K562 (cell line): ENCODE measurements at regions not wholly inside any gene's neighbourhood (a gene's known extent, or its start where the extent isn't known, plus 50 kb on each side); places are given as distances from the start of the nearest gene placed in this dataset.

Experiments
- ATAC-seq: fragments of 200-7000 bp; cut with Tn5 transposase; 3 replicates; pipeline ENCODE4 v1.9.1; 2020; ENCODE audit warnings: moderate library complexity
- BruUV-seq: library from RNA; stranded (reverse); fragments of 400-500 nt; replicated peaks from 2 replicates; lab custom pipeline; 2021; lab: Mats Ljungman, UMichigan
- CTCF ChIA-PET: fragments of 300-600 bp; formaldehyde crosslinking; extraction: SDS; loops from one replicate; lab custom pipeline; 2021; ENCODE audit warnings: low intra/inter-chr PET ratio; lab: Yijun Ruan, JAX
- POLR2A ChIA-PET: fragments of 300-600, 350-650 bp; sonication (Branson Sonifier 250); formaldehyde crosslinking; extraction: SDS; loops from one replicate; lab custom pipeline; 2021; ENCODE audit warnings: antibody characterized with exemption, inconsistent platforms; lab: Yijun Ruan, JAX
- DNase-seq, 4 experiments: peaks; one replicate each; pipeline versions ENCODE4 v3.0.0 to v3.0.0-alpha.2; 2011 to 2018; ENCODE audit warnings: low spot score in 3 of 4, mixed read lengths in 3 of 4; ENCODE audit errors: extremely low read depth in 1 of 4
- FAIRE-seq: peaks from 2 replicates; lab custom pipeline; 2011; peaks lifted over from hg19 to GRCh38; lab: Jason Lieb, UNC
- H2AFZ ChIP-seq: 2 replicates; pipeline ENCODE4 v1.6.0; 2011; ENCODE audit warnings: low read depth, low read length, control low read depth, inconsistent platforms
- H3K27ac ChIP-seq: fragments of 200-600 bp; 3 replicates; pipeline ENCODE4 v1.8.0; 2011; ENCODE audit warnings: low read depth, mild to moderate bottlenecking, control low read depth, inconsistent platforms, low read length, moderate library complexity, mixed read lengths; ENCODE audit errors: extremely low read depth
- H3K27me3 ChIP-seq, 2 experiments: fragments of 300-600 bp in 1 of 2; 2 replicates in 1 of 2; 3 replicates in 1 of 2; pipeline versions ENCODE4 v1.6.0 to v1.8.0; 2011; ENCODE audit warnings: inconsistent platforms in 2 of 2, low read length in 2 of 2, mild to moderate bottlenecking in 1 of 2, mixed read lengths in 1 of 2, moderate library complexity in 1 of 2; ENCODE audit not compliant: control insufficient read depth in 2 of 2, insufficient read depth in 2 of 2
- H3K36me3 ChIP-seq: fragments of 300-600 bp; 3 replicates; pipeline ENCODE4 v1.8.0; 2011; ENCODE audit warnings: mild to moderate bottlenecking, low read length, inconsistent platforms; ENCODE audit not compliant: control insufficient read depth, insufficient read depth
- H3K4me1 ChIP-seq, 2 experiments: fragments of 200-600 bp in 1 of 2; replicated peaks in 1 of 2; 2 replicates in 1 of 2; 3 replicates in 1 of 2; pipeline versions ENCODE4 v1.5.1 to v1.8.0; 2011; ENCODE audit warnings: inconsistent platforms in 2 of 2, low read length in 2 of 2, mild to moderate bottlenecking in 1 of 2, mixed read lengths in 1 of 2, moderate library complexity in 1 of 2; ENCODE audit not compliant: control insufficient read depth in 2 of 2, insufficient read depth in 2 of 2
- H3K4me2 ChIP-seq: 2 replicates; pipeline ENCODE4 v1.6.1; 2011; ENCODE audit warnings: low read length, control low read depth, inconsistent platforms, mixed read lengths; ENCODE audit not compliant: insufficient read depth
- H3K4me3 ChIP-seq: fragments of 200-600 bp; sonication (generic), shearing (Covaris generic); 2 replicates; pipeline ENCODE4 v1.5.1; 2016; ENCODE audit warnings: control low read depth, inconsistent platforms
- H3K79me2 ChIP-seq: fragments of 200-600 bp; 3 replicates; pipeline ENCODE4 v1.8.0; 2011; ENCODE audit warnings: low read length, inconsistent platforms; ENCODE audit not compliant: control insufficient read depth, insufficient read depth
- H3K9ac ChIP-seq, 2 experiments: 2 replicates each; pipeline versions ENCODE4 v1.6.0 to v1.6.1; 2011; ENCODE audit warnings: low read depth in 2 of 2, low read length in 2 of 2, control low read depth in 1 of 2, inconsistent platforms in 1 of 2, mild to moderate bottlenecking in 1 of 2, mixed read lengths in 1 of 2; ENCODE audit not compliant: insufficient read depth in 1 of 2
- H3K9me1 ChIP-seq: one replicate; pipeline ENCODE4 v1.6.0; 2011; ENCODE audit warnings: inconsistent platforms, mild to moderate bottlenecking, low read length, moderate library complexity; ENCODE audit not compliant: control insufficient read depth, insufficient read depth
- H3K9me3 ChIP-seq: replicated peaks from 2 replicates; pipeline ENCODE4 v1.5.1; 2011; ENCODE audit warnings: low read depth, low read length, inconsistent platforms; ENCODE audit not compliant: control insufficient read depth, insufficient read depth
- H4K20me1 ChIP-seq: replicated peaks from 2 replicates; pipeline ENCODE4 v1.6.1; 2011; ENCODE audit warnings: low read length, inconsistent platforms, mixed read lengths; ENCODE audit not compliant: control insufficient read depth, insufficient read depth
- ELK3 ChIP-seq: fragments of 450-650 bp; formaldehyde crosslinking; IDR thresholded peaks from 2 replicates; pipeline ENCODE4 v1.4.0; 2020; ENCODE audit warnings: mild to moderate bottlenecking
- FOSL1 ChIP-seq: fragments of 200-800 bp; sonication (Bioruptor generic); conservative IDR thresholded peaks from 2 replicates; pipeline ENCODE4 v1.6.1; 2016; ENCODE audit warnings: missing genetic modification characterization, missing compliant biosample characterization
- GABPA ChIP-seq: fragments of 200-800 bp; sonication (Bioruptor generic); conservative IDR thresholded peaks from 2 replicates; pipeline ENCODE4 v1.6.1; 2016; ENCODE audit warnings: low read depth, missing genetic modification characterization, missing compliant biosample characterization
- GATAD2A ChIP-seq: fragments of 450-650 bp; IDR thresholded peaks from 2 replicates; pipeline ENCODE4 v1.6.1; 2017
- HCFC1 ChIP-seq: IDR thresholded peaks from 2 replicates; pipeline ENCODE4 v1.6.1; 2012; ENCODE audit warnings: low read depth, low read length, improper control_type of control experiment
- HINFP ChIP-seq: fragments of 450-650 bp; conservative IDR thresholded peaks from 2 replicates; pipeline ENCODE4 v1.6.1; 2016; ENCODE audit warnings: missing genetic modification characterization, low read depth, mild to moderate bottlenecking, control low read depth, missing compliant biosample characterization
- KDM2B ChIP-seq: fragments of 250-450 bp; sonication (Bioruptor Pico); IDR thresholded peaks from 2 replicates; pipeline ENCODE4 v1.8.0; 2021; ENCODE audit warnings: mild to moderate bottlenecking, moderate library complexity
- MAFG ChIP-seq: fragments of 450-650 bp; conservative IDR thresholded peaks from 2 replicates; pipeline ENCODE4 v1.6.1; 2016; ENCODE audit warnings: missing genetic modification characterization, missing compliant biosample characterization
- NCOA1 ChIP-seq: fragments of 450-650 bp; IDR thresholded peaks from 2 replicates; pipeline ENCODE4 v1.6.1; 2016; ENCODE audit warnings: low read depth
- PHF21A ChIP-seq: fragments of 450-650 bp; IDR thresholded peaks from 2 replicates; pipeline ENCODE4 v1.6.1; 2017; ENCODE audit warnings: low read depth, borderline replicate concordance
- POLR2B ChIP-seq: fragments of 450-650 bp; IDR thresholded peaks from 2 replicates; pipeline ENCODE4 v1.6.1; 2018; ENCODE audit warnings: low read depth; ENCODE audit not compliant: partially characterized antibody
- PTBP1 ChIP-seq: fragments of 200-400 bp; formaldehyde crosslinking; IDR thresholded peaks from 2 replicates; pipeline ENCODE4 v1.6.1; 2017; ENCODE audit warnings: low read depth, low read length
- RBM14 ChIP-seq: fragments of 200-400 bp; formaldehyde crosslinking; IDR thresholded peaks from 2 replicates; pipeline ENCODE4 v1.6.1; 2018; ENCODE audit warnings: low read depth, mild to moderate bottlenecking, low read length, moderate library complexity, borderline replicate concordance; ENCODE audit not compliant: insufficient read depth
- SMARCE1 ChIP-seq: fragments of 450-650 bp; IDR thresholded peaks from 2 replicates; pipeline ENCODE4 v1.7.1; 2016; ENCODE audit warnings: mild to moderate bottlenecking
- USF1 ChIP-seq: sonication (generic); formaldehyde crosslinking; IDR thresholded peaks from 2 replicates; pipeline ENCODE4 v1.9.0; 2022; ENCODE audit warnings: mild to moderate bottlenecking, missing genetic modification reagents
- ZBTB26 ChIP-seq: fragments of 450-650 bp; formaldehyde crosslinking; IDR thresholded peaks from 2 replicates; pipeline ENCODE4 v1.4.0; 2022; ENCODE audit warnings: missing genetic modification characterization
- ZNF184 ChIP-seq: sonication (generic); formaldehyde crosslinking; IDR thresholded peaks from 2 replicates; pipeline ENCODE4 v1.5.0; 2020; ENCODE audit warnings: missing genetic modification reagents
- ZNF197 ChIP-seq: fragments of 200-800 bp; sonication (Bioruptor generic); IDR thresholded peaks from 2 replicates; pipeline ENCODE4 v1.6.1; 2016; ENCODE audit warnings: low read depth, missing genetic modification characterization, missing compliant biosample characterization
- ZNF253 ChIP-seq: fragments of 250-450 bp; sonication (Bioruptor Pico); conservative IDR thresholded peaks from 2 replicates; pipeline ENCODE4 v1.6.1; 2021; ENCODE audit warnings: mild to moderate bottlenecking
- ZNF384 ChIP-seq: IDR thresholded peaks from 2 replicates; pipeline ENCODE4 v1.6.1; 2012; ENCODE audit warnings: low read depth, low read length, improper control_type of control experiment
- WGBS: fragments of 100-300 bp; shearing (Covaris generic); methylation state at CpG from one replicate; pipeline ENCODE4 v1.1.6; 2016; ENCODE audit warnings: low coverage, mixed read lengths; ENCODE audit not compliant: insufficient coverage; ENCODE audit errors: missing lambda C conversion rate; 5-methylcytosine and 5-hydroxymethylcytosine counted together
- in situ Hi-C: fragments of 300-500 bp; cut with MboI; formaldehyde crosslinking; loops from 4 replicates; pipeline ENCODE4 v1.15.0; 2018; ENCODE audit warnings: inconsistent platforms, mixed read lengths
- intact Hi-C: fragments of 100-400 bp; cut with micrococcal nuclease; formaldehyde crosslinking; loops from 2 replicates; pipeline ENCODE4 v1.14.2; 2022

- Histone ChIP-seq H3K9me3 (peaks cover 2% of the 10 kb centered on the region), H3K36me3 (no peaks in the 10 kb centered on the region), H3K9ac (no peak overlapping the region), H3K9me1 (no peaks in the 10 kb centered on the region), H3K4me3 (no peak overlapping the region), H3K27me3 (no peaks in the 10 kb centered on the region), H3K4me2 (no peak overlapping the region), H4K20me1 (no peaks in the 10 kb centered on the region), H3K27ac (no peak overlapping the region), H3K4me1 (no peaks in the 10 kb centered on the region), H3K79me2 (no peaks in the 10 kb centered on the region), H2AFZ (no peak overlapping the region)
- in situ Hi-C loops (no loop called here), intact Hi-C loops (no loop called here)
- ATAC-seq (no peak), DNase-seq (no peak), FAIRE-seq (no peak)
- POLR2A ChIA-PET = no interaction called here
- TF ChIP-seq ZNF253 (CRISPR knock-in tag) (no peak), KDM2B (CRISPR knock-in tag) (no peak), ZNF184 (CRISPR knock-in tag) (no peak), ZBTB26 (CRISPR knock-in tag) (no peak), ZNF197 (no peak), HCFC1 (no peak), RBM14 (no peak), FOSL1 (no peak), NCOA1 (no peak), USF1 (no peak), GABPA (tag) (no peak), HINFP (tag) (no peak), POLR2B (no peak), MAFG (tag) (no peak), SMARCE1 (no peak), PHF21A (no peak), ZNF384 (no peak), PTBP1 (no peak), ELK3 (no peak), GATAD2A (no peak)
- 0% methylated on average over 1 of the region's 1 CpG for WGBS
- CTCF ChIA-PET = no interaction called here
- BruUV-seq = no TSS peak
These were observed 1070.4 kb upstream of the ADGRL3 start for GRCh38 chr4:60129740-60130139.
